ENCODE measurements at regions not wholly inside any gene's neighbourhood (a gene's known extent, or its start where the extent isn't known, plus 50 kb on each side); places are given as distances from the start of the nearest gene placed in this dataset.

GRCh38 chr13:103394618-103395017, 328.4 kb upstream of the SLC10A2 start:
- in situ Hi-C loops (cut with HindIII; ENCODE audit: low pct_ligation_motif_present, low sequenced_read_pairs), result no loop called here
- H3K4me3 ChIP-seq (ENCODE audit: low read depth, low read length), result no peak overlapping the region
- H3K27me3 ChIP-seq (replicated peaks), result no peaks in the 10 kb centered on the region
- no peak for DNase-seq
- no peaks in the 10 kb centered on the region for H3K36me3 ChIP-seq (replicated peaks)
- H3K27ac ChIP-seq, result no peak overlapping the region
- TF ChIP-seq CTCF (IDR thresholded peaks at IDR 0.05; ENCODE audit: low read depth, low read length, missing control alignments), result no peak

GRCh38 chr13:103391936-103392335, 325.7 kb upstream of the SLC10A2 start:
- Histone ChIP-seq H3K27ac (no peak overlapping the region), H3K27me3 (replicated peaks) (no peaks in the 10 kb centered on the region), H3K36me3 (replicated peaks) (no peaks in the 10 kb centered on the region), H3K4me3 (ENCODE audit: low read depth, low read length) (no peak overlapping the region)
- DNase-seq, result no peak
- in situ Hi-C loops (cut with HindIII; ENCODE audit: low pct_ligation_motif_present, low sequenced_read_pairs), result no loop called here
- TF ChIP-seq CTCF (IDR thresholded peaks at IDR 0.05; ENCODE audit: low read depth, low read length, missing control alignments), result no peak

GRCh38 chr13:103388839-103389238, 322.6 kb upstream of the SLC10A2 start:
- Histone ChIP-seq H3K27me3 (replicated peaks) (no peaks in the 10 kb centered on the region), H3K36me3 (replicated peaks) (no peaks in the 10 kb centered on the region), H3K27ac (no peak overlapping the region), H3K4me3 (ENCODE audit: low read depth, low read length) (no peak overlapping the region)
- no peak for DNase-seq
- no peak for TF ChIP-seq CTCF (IDR thresholded peaks at IDR 0.05; ENCODE audit: low read depth, low read length, missing control alignments)
- in situ Hi-C loops (cut with HindIII; ENCODE audit: low pct_ligation_motif_present, low sequenced_read_pairs), result no loop called here

GRCh38 chr13:103386341-103386740, 320.1 kb upstream of the SLC10A2 start:
- in situ Hi-C loops (cut with HindIII; ENCODE audit: low pct_ligation_motif_present, low sequenced_read_pairs), result no loop called here
- no peak overlapping the region for H3K4me3 ChIP-seq (ENCODE audit: low read depth, low read length)
- peak; percentile 88 for DNase-seq
- H3K36me3 ChIP-seq (replicated peaks), result no peaks in the 10 kb centered on the region
- TF ChIP-seq CTCF (IDR thresholded peaks at IDR 0.05; ENCODE audit: low read depth, low read length, missing control alignments), result no peak
- no peak overlapping the region for H3K27ac ChIP-seq
- no peaks in the 10 kb centered on the region for H3K27me3 ChIP-seq (replicated peaks)

GRCh38 chr13:103373916-103374315, 307.7 kb upstream of the SLC10A2 start:
- Histone ChIP-seq H3K4me3 (ENCODE audit: low read depth, low read length) (no peak overlapping the region), H3K27me3 (replicated peaks) (no peaks in the 10 kb centered on the region), H3K36me3 (replicated peaks) (no peaks in the 10 kb centered on the region), H3K27ac (no peak overlapping the region)
- no peak for DNase-seq
- in situ Hi-C loops (cut with HindIII; ENCODE audit: low pct_ligation_motif_present, low sequenced_read_pairs), result no loop called here
- TF ChIP-seq CTCF (IDR thresholded peaks at IDR 0.05; ENCODE audit: low read depth, low read length, missing control alignments), result no peak

- Histone ChIP-seq H3K27me3 (replicated peaks) (no peaks in the 10 kb centered on the region), H3K36me3 (replicated peaks) (no peaks in the 10 kb centered on the region), H3K27ac (no peak overlapping the region), H3K4me3 (ENCODE audit: low read depth, low read length) (no peak overlapping the region)
- in situ Hi-C loops (cut with HindIII; ENCODE audit: low pct_ligation_motif_present, low sequenced_read_pairs), result no loop called here
- peak; percentile 68 for DNase-seq
- TF ChIP-seq CTCF (IDR thresholded peaks at IDR 0.05; ENCODE audit: low read depth, low read length, missing control alignments), result no peak
Observed at GRCh38 chr13:103371271-103371670, 305.1 kb upstream of the SLC10A2 start.

Measured in brain microvascular endothelial cell (primary cell).